Ascending aorta (tissue), 2 donors: ENCODE measurements at regions not wholly inside any gene's neighbourhood (a gene's known extent, or its start where the extent isn't known, plus 50 kb on each side); places are given as distances from the start of the nearest gene placed in this dataset.

Source experiments
- DNase-seq, 2 donors: peaks; one replicate each; pipeline ENCODE4 v3.0.0-alpha.2; 2019; ENCODE audit warnings: low spot score in 2 of 2
- H3K27ac ChIP-seq, 2 donors: fragments of 200-600 bp; sonication (generic); one replicate each; pipeline ENCODE4 v1.5.1; 2016 to 2017; ENCODE audit warnings: mild to moderate bottlenecking in 1 of 2
- H3K27me3 ChIP-seq: fragments of 200-600 bp; sonication (generic); one replicate; pipeline ENCODE4 v1.5.1; 2017
- H3K36me3 ChIP-seq, 2 donors: fragments of 200-600 bp; sonication (generic); one replicate each; pipeline ENCODE4 v1.5.1; 2016
- H3K4me1 ChIP-seq, 2 donors: fragments of 200-600 bp; sonication (generic); one replicate each; pipeline ENCODE4 v1.5.1; 2016 to 2017; ENCODE audit warnings: mild to moderate bottlenecking in 1 of 2
- H3K4me3 ChIP-seq, 2 donors: fragments of 200-600 bp; sonication (generic); one replicate each; pipeline ENCODE4 v1.5.1; 2016 to 2017; ENCODE audit warnings: mild to moderate bottlenecking in 1 of 2
- H3K9me3 ChIP-seq, 2 donors: fragments of 200-600 bp; sonication (generic); one replicate each; pipeline ENCODE4 v1.5.1; 2016
- intact Hi-C: fragments of 100-400 bp; cut with DNase I; formaldehyde crosslinking; loops from one replicate; pipeline ENCODE4 v1.15.1; 2023
- TF ChIP-seq, protein P1 (sequence below), 3 experiments: fragments of 200-600 bp in 2 of 3; fragments of 450-650 bp in 1 of 3; sonication (generic) in 2 of 3; IDR thresholded peaks; one replicate each; pipeline ENCODE4 v1.5.1; 2016 to 2019; ENCODE audit warnings: antibody characterized with exemption in 3 of 3, mild to moderate bottlenecking in 1 of 3, moderate library complexity in 1 of 3

DNA sequence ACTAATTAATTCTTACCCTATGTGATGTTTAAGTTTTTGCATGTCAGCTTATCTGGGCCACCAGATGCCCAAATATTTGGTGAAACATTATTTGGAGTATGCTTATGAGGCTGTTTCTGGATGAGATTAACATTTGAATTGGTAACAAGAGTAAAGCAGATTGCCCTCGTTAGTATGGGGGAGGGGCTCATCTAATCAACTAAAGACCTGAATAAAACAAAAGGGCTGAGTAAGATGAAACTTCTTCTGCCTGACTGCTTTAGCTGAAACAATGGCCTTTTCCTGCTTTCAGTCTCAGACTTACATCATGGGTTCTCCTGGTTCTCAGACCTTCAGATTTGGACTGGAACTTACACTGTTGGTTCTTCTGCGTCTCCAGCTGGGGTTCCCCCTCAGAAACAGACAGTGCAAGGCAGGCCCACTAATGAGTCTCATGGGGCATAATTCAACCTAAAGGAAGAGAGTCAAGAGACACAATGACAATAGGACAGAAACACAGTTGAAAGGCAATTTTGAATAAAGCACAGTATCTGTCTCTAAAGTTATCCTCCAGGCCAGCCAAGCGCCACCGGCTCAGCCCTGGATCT, 288.4 kb downstream of the CAAP1 start:
- H3K27ac ChIP-seq = no peak overlapping the region
- H3K36me3 ChIP-seq = no peaks in the 10 kb centered on the region
- no peaks in the 10 kb centered on the region for H3K4me1 ChIP-seq
- no peak overlapping the region for H3K4me3 ChIP-seq
- no peaks in the 10 kb centered on the region for H3K27me3 ChIP-seq
- intact Hi-C loops = no loop called here
- DNase-seq = no peak
- TF ChIP-seq, protein P1, sequence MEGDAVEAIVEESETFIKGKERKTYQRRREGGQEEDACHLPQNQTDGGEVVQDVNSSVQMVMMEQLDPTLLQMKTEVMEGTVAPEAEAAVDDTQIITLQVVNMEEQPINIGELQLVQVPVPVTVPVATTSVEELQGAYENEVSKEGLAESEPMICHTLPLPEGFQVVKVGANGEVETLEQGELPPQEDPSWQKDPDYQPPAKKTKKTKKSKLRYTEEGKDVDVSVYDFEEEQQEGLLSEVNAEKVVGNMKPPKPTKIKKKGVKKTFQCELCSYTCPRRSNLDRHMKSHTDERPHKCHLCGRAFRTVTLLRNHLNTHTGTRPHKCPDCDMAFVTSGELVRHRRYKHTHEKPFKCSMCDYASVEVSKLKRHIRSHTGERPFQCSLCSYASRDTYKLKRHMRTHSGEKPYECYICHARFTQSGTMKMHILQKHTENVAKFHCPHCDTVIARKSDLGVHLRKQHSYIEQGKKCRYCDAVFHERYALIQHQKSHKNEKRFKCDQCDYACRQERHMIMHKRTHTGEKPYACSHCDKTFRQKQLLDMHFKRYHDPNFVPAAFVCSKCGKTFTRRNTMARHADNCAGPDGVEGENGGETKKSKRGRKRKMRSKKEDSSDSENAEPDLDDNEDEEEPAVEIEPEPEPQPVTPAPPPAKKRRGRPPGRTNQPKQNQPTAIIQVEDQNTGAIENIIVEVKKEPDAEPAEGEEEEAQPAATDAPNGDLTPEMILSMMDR (IDR thresholded peaks at IDR 0.05) = no peak
- H3K9me3 ChIP-seq = no peaks in the 10 kb centered on the region

GRCh38 chr9:26603617-26604016, 289.0 kb downstream of the CAAP1 start:
- H3K36me3 ChIP-seq = no peaks in the 10 kb centered on the region
- H3K27me3 ChIP-seq = no peaks in the 10 kb centered on the region
- no peaks in the 10 kb centered on the region for H3K9me3 ChIP-seq
- DNase-seq = no peak
- intact Hi-C loops = no loop called here
- TF ChIP-seq, protein P1 (IDR thresholded peaks at IDR 0.05) = no peak
- H3K4me3 ChIP-seq = no peak overlapping the region
- H3K4me1 ChIP-seq = no peaks in the 10 kb centered on the region
- no peak overlapping the region for H3K27ac ChIP-seq

DNA sequence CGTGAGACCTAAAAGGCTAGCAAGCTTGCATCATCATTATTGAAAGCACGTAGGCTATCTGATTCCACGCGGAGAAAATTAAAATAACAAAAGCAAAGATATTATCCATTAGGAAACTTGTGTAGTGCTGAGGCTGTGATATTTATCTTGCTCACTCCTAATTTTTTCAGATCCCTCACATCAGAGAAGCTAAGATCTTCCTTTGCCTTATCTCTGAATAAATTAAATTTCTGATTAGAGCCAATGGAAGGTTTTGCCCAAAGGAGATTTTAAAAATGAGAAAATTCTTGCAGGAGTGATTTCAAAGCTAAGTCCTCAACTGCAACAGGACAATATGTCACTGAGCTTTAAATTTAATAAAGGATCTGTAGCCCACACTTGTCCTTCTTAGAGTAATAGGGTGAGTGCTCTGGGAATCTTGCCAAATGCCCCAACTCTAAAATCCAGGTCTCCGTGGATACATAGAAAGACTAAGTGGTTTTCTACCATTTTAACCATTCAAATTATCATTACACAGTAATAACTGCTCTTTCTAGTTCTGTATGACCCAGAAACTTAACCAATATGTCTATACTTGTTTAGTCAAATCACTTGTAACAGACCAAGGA, 295.0 kb downstream of the CAAP1 start:
- no peak overlapping the region for H3K27ac ChIP-seq
- H3K4me1 ChIP-seq = no peaks in the 10 kb centered on the region
- intact Hi-C loops = no loop called here
- no peak overlapping the region for H3K4me3 ChIP-seq
- no peak for DNase-seq
- TF ChIP-seq, protein P1 (IDR thresholded peaks at IDR 0.05) = no peak
- no peaks in the 10 kb centered on the region for H3K36me3 ChIP-seq
- no peaks in the 10 kb centered on the region for H3K27me3 ChIP-seq
- no peaks in the 10 kb centered on the region for H3K9me3 ChIP-seq

DNA sequence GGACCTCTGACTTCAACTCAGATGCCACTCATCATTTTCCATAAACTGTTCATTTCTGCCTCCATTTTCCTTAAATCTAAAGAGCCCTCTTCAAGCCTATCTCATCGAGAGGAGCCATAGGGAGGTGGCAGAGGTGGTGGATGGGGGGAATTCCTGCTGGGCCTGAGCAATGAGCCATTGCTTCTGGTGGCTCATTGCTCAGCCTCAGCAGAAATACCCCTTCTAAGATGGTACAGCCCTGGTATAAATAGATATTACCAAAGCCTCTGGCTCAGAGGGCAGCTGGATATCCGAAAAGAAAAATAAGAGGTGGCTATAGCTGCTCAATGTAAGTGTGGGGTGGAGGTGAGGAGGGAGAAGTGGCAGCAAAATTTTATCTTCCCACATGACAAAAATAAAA, 313.5 kb downstream of the CAAP1 start:
- H3K27me3 ChIP-seq = no peaks in the 10 kb centered on the region
- no peaks in the 10 kb centered on the region for H3K9me3 ChIP-seq
- H3K27ac ChIP-seq = no peak overlapping the region
- intact Hi-C loops = loop anchor here (10.0 kb wide), 1 partner anchor 54 kb away; no protein-coding TSS in a partner anchor
- no peak for DNase-seq
- no peaks in the 10 kb centered on the region for H3K36me3 ChIP-seq
- TF ChIP-seq, protein P1 (IDR thresholded peaks at IDR 0.05) = no peak
- no peaks in the 10 kb centered on the region for H3K4me1 ChIP-seq
- no peak overlapping the region for H3K4me3 ChIP-seq

DNA sequence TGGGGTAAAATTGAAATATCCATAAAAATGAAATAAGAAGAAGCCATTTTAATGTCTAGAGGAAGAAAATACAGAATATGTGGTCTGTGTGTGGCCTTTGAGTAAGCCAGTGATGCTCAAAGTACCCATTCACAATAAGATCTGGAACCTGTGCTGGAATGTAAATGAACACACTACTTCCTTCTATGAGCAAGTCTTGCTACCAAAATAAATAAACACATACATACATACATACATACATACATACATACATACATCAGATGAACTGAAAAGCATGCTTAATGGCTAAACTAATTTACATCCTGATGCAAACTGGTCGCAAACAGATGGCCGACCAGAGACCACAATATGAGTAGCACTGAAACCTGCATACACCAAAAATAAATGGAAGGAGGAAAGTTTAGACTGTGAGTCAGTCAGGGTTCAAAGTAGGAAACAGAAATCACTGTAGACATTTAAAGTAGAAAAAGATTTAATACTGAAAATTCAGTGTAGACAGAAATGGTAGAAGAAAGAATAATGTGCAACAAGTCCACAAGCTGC, 317.6 kb downstream of the CAAP1 start:
- intact Hi-C loops = loop anchor here (10.0 kb wide), 1 partner anchor 50 kb away; no protein-coding TSS in a partner anchor
- TF ChIP-seq, protein P1 (IDR thresholded peaks at IDR 0.05) = no peak

More for the DNA sequence above, 317.6 kb downstream of the CAAP1 start:
- H3K27ac ChIP-seq = no peak overlapping the region
- H3K36me3 ChIP-seq = no peaks in the 10 kb centered on the region
- no peak overlapping the region for H3K4me3 ChIP-seq
- H3K9me3 ChIP-seq = no peaks in the 10 kb centered on the region
- DNase-seq = no peak
- H3K4me1 ChIP-seq = no peaks in the 10 kb centered on the region
- no peaks in the 10 kb centered on the region for H3K27me3 ChIP-seq
